Hepatic stellate cell (primary cell): ENCODE measurements at regions not wholly inside any gene's neighbourhood (a gene's known extent, or its start where the extent isn't known, plus 50 kb on each side); places are given as distances from the start of the nearest gene placed in this dataset.

ENCODE experiments used
- DNase-seq: peaks from one replicate; pipeline ENCODE4 v3.0.0; 2011; ENCODE audit warnings: low spot score

- no peak for DNase-seq
Observed at GRCh38 chr6:92047152-92047850, 1372.1 kb downstream of the EPHA7 start.

GRCh38 chr6:92044312-92044711 is 1375.0 kb downstream of the EPHA7 start:
- DNase-seq, result no peak

DNA sequence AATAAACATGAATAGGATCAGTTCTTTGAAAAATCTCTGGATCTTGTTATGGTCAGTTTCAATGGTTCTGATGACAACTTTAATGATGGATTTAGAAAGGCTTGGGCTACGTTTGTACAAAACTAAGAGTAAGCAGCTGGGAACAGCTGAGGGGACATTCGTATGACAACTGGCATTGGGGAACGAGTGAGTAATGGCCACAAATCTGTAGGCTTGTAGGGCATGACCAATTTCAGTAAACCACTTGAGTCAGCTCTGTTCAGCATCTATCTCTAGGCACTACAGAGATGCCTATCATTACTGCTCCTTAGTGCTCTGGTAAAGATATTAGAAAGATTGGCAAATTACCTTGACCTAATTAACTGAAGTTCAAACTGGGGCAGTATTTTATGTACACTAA is 1375.6 kb downstream of the EPHA7 start:
- DNase-seq, result no peak

DNA sequence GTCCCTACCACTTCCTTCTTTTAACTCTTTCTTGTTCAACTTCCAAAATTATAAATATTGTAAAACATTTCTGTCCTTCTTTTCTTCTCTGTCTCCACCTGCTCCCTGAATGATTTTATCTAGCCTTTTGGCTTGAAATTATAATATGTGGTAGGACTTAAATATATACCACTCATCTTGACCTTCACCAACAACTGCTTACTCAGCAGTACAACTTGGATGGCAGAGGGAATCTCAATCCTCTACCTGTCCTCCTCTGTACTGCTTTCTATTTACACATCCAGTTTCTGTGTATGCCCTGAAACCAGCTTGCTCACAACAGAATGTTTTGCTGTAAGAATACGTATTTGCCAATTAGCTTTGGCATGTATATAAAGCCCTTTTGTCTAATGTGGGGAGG is 1392.5 kb downstream of the EPHA7 start:
- no peak for DNase-seq

GRCh38 chr6:92024881-92025280 is 1394.5 kb downstream of the EPHA7 start:
- no peak for DNase-seq

DNA sequence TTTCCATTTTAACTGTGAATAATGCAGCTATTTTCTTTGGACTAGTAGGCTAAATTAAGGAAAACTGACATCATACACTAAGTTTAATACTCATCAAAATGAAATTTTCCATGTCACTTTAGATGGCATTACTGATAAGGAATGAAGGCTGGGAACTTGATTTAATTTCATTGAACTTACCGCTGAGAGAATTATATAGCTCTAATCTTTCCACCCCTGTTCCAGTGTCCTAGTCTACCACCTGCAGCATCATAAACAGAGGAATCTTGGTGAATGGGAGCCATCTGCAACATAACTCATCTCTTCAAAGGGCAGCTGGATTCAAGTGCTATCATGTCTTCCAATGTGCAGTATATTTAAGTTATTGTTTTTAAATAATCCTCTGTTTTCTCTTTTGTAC is 1395.2 kb downstream of the EPHA7 start:
- no peak for DNase-seq

GRCh38 chr6:92023410-92023966 is 1395.9 kb downstream of the EPHA7 start:
- DNase-seq, result no peak

GRCh38 chr6:92011681-92012245 is 1407.6 kb downstream of the EPHA7 start:
- no peak for DNase-seq

DNA sequence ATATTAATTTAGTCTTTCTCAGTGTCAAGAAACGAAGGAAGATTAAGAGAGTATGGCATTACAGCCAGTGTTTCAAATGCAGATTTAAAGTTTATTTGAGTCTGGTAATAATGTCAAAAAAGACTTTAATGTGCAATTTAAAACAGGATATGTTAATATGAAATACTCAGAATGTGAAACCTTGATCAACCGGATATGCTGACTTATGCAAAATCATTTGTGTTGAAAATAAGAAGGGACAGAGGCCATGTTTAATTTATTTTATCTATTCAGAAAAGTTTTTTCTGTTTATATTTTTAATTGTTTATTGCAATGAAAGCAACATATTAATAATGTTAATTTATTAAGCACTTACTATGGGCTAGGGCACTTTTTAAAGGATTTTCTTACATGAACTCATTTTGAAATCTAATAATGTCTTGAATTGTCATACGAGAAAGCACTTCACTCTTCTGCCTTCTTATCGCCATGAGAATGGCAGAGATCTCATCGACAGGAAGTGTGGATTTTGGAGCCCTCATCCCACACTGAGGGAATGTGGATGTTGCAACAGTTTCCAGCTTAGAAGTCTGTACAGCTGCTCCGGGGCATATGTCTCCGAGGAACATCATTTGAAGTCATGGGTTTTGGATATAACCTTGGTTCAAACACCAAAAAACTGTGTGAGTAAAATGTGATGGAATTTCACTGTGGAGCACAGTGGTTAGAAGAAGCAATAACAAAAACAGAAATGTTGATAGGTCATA is 1410.4 kb downstream of the EPHA7 start:
- DNase-seq, result no peak

DNA sequence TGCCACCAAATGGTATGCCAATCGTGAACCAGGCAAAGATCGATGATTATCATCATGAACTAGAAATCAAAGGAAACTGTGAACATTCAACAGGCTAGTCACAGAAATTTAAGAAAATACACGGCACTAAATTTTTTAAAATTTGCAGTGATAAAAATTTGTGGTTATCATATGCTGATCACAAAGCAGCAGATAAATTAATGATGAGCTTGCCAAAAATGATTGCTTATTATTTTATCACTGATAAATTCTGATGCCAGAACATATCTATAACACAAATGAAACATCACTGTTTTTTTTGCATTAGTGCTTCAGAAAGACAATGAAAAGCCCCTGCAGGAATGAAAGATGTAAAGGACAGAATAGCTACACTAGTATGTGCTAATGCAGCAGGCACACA is 1413.2 kb upstream of the MAP3K7 start:
- no peak for DNase-seq

- no peak for DNase-seq
Observed at GRCh38 chr6:91994787-91995186, 1407.9 kb upstream of the MAP3K7 start.

DNA sequence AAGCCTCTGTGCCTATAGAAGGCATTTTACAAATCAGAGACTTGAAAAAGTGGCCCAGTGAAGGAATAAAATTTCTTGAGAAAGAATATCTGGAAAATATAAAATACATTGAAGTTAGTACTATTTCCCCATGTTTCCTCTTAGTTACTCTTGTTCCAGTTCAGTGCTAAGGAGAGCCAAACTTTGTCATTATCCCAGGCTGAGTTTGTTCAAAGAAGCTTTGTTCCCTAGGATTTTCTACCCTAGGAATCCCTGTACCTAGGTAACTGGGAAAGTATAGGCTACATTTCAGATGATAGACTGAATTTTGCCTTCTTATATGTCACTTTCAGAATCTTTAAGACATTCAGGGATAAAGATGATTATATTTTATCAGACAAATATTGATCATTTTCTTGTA is 1395.7 kb upstream of the MAP3K7 start:
- DNase-seq, result no peak

- DNase-seq, result no peak
Observed at GRCh38 chr6:91976797-91977196, 1389.9 kb upstream of the MAP3K7 start.

DNA sequence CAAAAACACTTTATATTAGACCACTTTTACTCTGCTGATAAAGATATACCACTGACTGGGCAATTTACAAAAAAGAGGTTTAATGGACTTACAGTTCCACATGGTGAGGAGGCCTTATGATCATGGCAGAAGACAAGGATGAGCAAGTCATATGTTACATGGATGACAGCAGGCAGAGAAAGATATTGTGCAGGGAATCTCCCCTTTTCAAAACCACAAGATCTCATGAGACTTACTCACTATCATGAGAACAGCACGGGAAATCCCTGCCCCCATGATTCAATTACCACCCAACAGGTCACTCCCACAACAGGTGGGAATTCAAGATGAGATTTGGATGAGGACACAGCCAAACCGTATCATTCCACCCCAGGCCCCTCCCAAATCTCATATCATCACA is 1383.8 kb upstream of the MAP3K7 start:
- no peak for DNase-seq

DNA sequence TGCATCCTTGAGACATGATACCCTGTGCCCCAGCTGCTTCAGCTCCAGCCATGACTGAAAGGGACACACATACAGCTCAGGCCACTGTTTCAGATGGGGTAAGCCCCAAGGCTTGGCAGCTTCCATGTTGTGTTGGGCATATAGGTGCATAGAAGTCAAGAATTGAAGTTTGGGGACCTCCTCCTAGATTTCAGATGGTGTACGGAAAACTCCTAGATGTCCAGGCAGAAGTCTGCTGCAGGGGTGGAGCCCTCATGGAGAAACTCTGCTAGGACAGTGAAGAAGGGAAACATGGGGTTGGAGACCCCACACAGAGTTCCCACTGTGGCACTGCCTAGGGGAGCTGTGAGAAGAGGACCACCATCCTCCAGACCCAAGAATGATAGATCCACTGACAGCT is 1379.0 kb upstream of the MAP3K7 start:
- DNase-seq, result no peak

DNA sequence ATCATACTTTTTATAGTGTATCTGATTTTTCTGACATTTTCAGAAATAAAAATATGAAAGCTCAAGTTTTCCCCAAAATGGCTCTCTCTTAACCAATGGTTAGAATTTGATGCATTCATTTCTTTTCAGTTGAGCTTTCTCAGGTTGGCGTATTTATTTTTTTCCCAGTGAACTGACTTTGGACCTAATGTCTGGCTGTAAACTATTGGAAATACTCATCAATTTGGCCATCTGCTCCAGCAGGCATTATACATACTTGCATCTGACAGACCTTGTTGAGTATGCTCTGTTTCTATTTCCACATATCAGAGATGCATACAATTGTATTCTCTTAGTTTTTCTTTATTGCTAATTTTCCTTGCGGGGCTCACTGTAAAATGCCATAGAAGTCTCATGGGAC is 1374.8 kb upstream of the MAP3K7 start:
- DNase-seq, result no peak

GRCh38 chr6:91961236-91961635 is 1374.4 kb upstream of the MAP3K7 start:
- no peak for DNase-seq

- no peak for DNase-seq
Observed at GRCh38 chr6:91941838-91942237, 1355.0 kb upstream of the MAP3K7 start.

DNA sequence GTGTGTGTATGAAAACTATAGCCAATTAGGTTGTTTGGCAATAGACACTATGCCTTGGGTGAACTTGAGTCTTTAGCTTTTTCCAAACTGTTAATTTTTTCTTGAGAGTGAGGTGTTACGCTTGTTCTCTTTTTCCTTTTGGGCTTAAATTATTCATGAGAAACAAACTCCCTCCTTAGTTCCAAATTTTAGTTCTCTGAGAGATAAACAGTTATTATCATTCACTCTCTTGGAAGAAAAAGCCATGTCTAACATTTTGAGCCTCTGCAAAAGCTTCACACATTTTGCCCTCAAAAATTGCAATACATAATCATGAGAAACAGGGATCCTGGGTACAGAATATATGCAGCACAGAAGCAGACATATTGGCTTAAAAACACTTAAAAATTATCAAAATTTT is 1353.9 kb upstream of the MAP3K7 start:
- no peak for DNase-seq

DNA sequence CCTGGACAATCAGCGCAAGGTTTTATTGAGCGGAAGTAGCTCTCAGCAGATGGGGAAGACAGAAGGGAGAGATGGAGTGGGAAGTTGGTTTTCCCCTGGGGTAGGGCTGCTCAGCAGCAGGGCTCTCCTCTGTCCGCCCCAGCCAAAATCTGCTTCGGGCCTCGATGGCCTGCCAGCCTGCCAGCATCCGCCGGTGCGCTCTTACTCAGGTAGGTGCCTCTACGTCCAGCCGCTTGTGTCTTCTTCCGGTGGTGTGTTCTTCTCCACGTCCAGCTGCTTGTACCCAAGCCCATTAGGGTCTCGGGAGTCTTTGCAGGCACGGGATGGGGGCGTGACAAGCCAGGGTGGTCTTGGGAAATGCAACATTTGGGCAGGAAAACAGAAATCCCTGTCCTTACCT is 1340.0 kb upstream of the MAP3K7 start:
- no peak for DNase-seq

- DNase-seq, result no peak
Observed at GRCh38 chr6:91926361-91926760, 1339.5 kb upstream of the MAP3K7 start.

GRCh38 chr6:91911945-91912344 is 1325.1 kb upstream of the MAP3K7 start:
- no peak for DNase-seq

DNA sequence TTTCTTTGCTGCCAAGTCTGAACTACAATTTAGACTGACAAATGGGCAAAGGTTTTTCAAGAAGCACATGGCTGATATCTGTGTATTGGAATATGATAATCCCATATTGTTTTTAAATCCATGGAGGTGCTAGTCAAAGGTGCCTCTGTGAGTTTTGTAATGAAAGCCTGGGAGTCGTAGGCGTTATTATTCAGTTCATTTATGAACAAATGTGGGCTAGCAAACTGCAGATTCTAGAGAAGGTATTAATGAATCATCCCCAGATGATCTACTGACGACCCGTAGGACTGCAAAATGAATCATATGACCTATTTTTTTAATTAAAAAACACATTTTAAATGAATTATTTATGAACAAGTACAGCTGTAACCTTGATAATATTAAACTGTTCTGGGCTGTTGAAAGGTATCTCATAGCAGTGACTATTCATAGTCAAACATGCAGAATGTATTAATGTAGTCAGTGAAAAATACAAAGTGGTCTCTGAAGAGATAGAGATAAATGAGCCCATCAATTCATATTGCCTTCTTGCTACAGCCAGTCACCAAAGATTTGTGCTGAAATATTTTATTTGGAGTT is 1317.8 kb upstream of the MAP3K7 start:
- DNase-seq, result no peak
